Trophoblast cell (in vitro differentiated cells and primary cell): ENCODE measurements at regions not wholly inside any gene's neighbourhood (a gene's known extent, or its start where the extent isn't known, plus 50 kb on each side); places are given as distances from the start of the nearest gene placed in this dataset.

Source experiments
- DNase-seq, 2 donors: peaks; one replicate each; pipeline ENCODE4 v3.0.0-alpha.2; 2016
- H2AFZ ChIP-seq: 2 replicates; pipeline ENCODE4 v1.6.1; 2013; ENCODE audit warnings: low read length, moderate library complexity, mild to moderate bottlenecking; ENCODE audit not compliant: insufficient read depth, poor library complexity
- H2AK5ac ChIP-seq: 2 replicates; pipeline ENCODE4 v1.6.1; 2013; ENCODE audit warnings: mild to moderate bottlenecking, low read length
- H2BK120ac ChIP-seq: 2 replicates; pipeline ENCODE4 v1.6.1; 2013; ENCODE audit warnings: low read length, mild to moderate bottlenecking, moderate library complexity; ENCODE audit not compliant: insufficient read depth, poor library complexity
- H2BK12ac ChIP-seq: 2 replicates; pipeline ENCODE4 v1.6.1; 2013; ENCODE audit warnings: mild to moderate bottlenecking, low read length, moderate library complexity
- H2BK5ac ChIP-seq: 2 replicates; pipeline ENCODE4 v1.6.1; 2013; ENCODE audit warnings: low read length, low read depth, moderate library complexity, mild to moderate bottlenecking; ENCODE audit not compliant: poor library complexity
- H3K14ac ChIP-seq: 2 replicates; pipeline ENCODE4 v1.6.1; 2013; ENCODE audit warnings: mild to moderate bottlenecking, low read length
- H3K18ac ChIP-seq: 2 replicates; pipeline ENCODE4 v1.6.1; 2013; ENCODE audit warnings: mild to moderate bottlenecking, low read length
- H3K23ac ChIP-seq: 2 replicates; pipeline ENCODE4 v1.6.1; 2013; ENCODE audit warnings: low read length
- H3K27ac ChIP-seq: 2 replicates; pipeline ENCODE4 v1.5.1; 2013; ENCODE audit warnings: low read depth, mild to moderate bottlenecking, inconsistent platforms, low read length, moderate library complexity
- H3K27me3 ChIP-seq: 2 replicates; pipeline ENCODE4 v1.6.1; 2013; ENCODE audit warnings: inconsistent platforms, mild to moderate bottlenecking, low read length, moderate library complexity; ENCODE audit not compliant: insufficient read depth
- H3K36me3 ChIP-seq, 2 experiments: 1 replicate in 1 of 2; 2 replicates in 1 of 2; pipeline ENCODE4 v1.6.1; 2013; ENCODE audit warnings: low read length in 2 of 2, mild to moderate bottlenecking in 2 of 2, moderate library complexity in 1 of 2; ENCODE audit not compliant: insufficient read depth in 2 of 2, control insufficient read depth in 1 of 2
- H3K4ac ChIP-seq: 2 replicates; pipeline ENCODE4 v1.6.1; 2013; ENCODE audit warnings: low read depth, mild to moderate bottlenecking, low read length, moderate library complexity
- H3K4me1 ChIP-seq, 2 experiments: 1 replicate in 1 of 2; 2 replicates in 1 of 2; pipeline ENCODE4 v1.6.1; 2013; ENCODE audit warnings: low read length in 2 of 2, mild to moderate bottlenecking in 2 of 2, moderate library complexity in 1 of 2; ENCODE audit not compliant: insufficient read depth in 2 of 2, control insufficient read depth in 1 of 2
- H3K4me2 ChIP-seq: 2 replicates; pipeline ENCODE4 v1.6.1; 2013; ENCODE audit warnings: inconsistent platforms, mild to moderate bottlenecking, low read length, moderate library complexity
- H3K4me3 ChIP-seq: 2 replicates; pipeline ENCODE4 v1.5.1; 2013; ENCODE audit warnings: mild to moderate bottlenecking, low read depth, low read length, inconsistent platforms
- H3K79me1 ChIP-seq: one replicate; pipeline ENCODE4 v1.6.1; 2013; ENCODE audit warnings: low read length
- H3K79me2 ChIP-seq: 2 replicates; pipeline ENCODE4 v1.6.1; 2013; ENCODE audit warnings: low read length, mild to moderate bottlenecking; ENCODE audit not compliant: control insufficient read depth, insufficient read depth, poor library complexity
- H3K9ac ChIP-seq: 2 replicates; pipeline ENCODE4 v1.6.1; 2013; ENCODE audit warnings: mild to moderate bottlenecking, low read length
- H3K9me3 ChIP-seq: 2 replicates; pipeline ENCODE4 v1.6.1; 2013; ENCODE audit warnings: low read depth, mild to moderate bottlenecking, control low read depth, inconsistent platforms, low read length; ENCODE audit not compliant: insufficient read depth
- H4K12ac ChIP-seq: 2 replicates; pipeline ENCODE4 v1.6.1; 2013; ENCODE audit warnings: low read depth, mild to moderate bottlenecking, low read length, moderate library complexity
- H4K8ac ChIP-seq: 2 replicates; pipeline ENCODE4 v1.6.1; 2013; ENCODE audit warnings: low read depth, mild to moderate bottlenecking, low read length, moderate library complexity
- H4K91ac ChIP-seq: one replicate; pipeline ENCODE4 v1.6.1; 2013; ENCODE audit warnings: low read depth, mild to moderate bottlenecking, low read length, moderate library complexity
- WGBS: extraction: QIAGEN DNeasy Blood & Tissue Kit; methylation state at CpG from one replicate; pipeline ENCODE4 v1.1.7; 2013; ENCODE audit warnings: missing lambda C conversion rate; ENCODE audit not compliant: insufficient read length, insufficient coverage; ENCODE audit errors: extremely low coverage; 5-methylcytosine and 5-hydroxymethylcytosine counted together

GRCh38 chr9:24488896-24489295, 56.8 kb downstream of the IZUMO3 start:
- DNase-seq = no peak
- Histone ChIP-seq H3K23ac (no peak overlapping the region), H3K79me2 (no peaks in the 10 kb centered on the region), H3K9ac (no peak overlapping the region), H3K4me3 (no peak overlapping the region), H2AK5ac (no peak overlapping the region), H2AFZ (no peak overlapping the region), H4K12ac (no peak overlapping the region), H2BK120ac (no peak overlapping the region), H3K79me1 (no peaks in the 10 kb centered on the region), H3K36me3 (no peaks in the 10 kb centered on the region), H3K4me1 (no peaks in the 10 kb centered on the region), H3K14ac (no peak overlapping the region), H3K9me3 (no peaks in the 10 kb centered on the region), H4K8ac (no peak overlapping the region), H3K18ac (no peak overlapping the region), H2BK12ac (no peak overlapping the region), H2BK5ac (no peak overlapping the region), H3K4me2 (no peak overlapping the region), H3K27me3 (no peaks in the 10 kb centered on the region), H3K27ac (no peak overlapping the region), H4K91ac (no peak overlapping the region), H3K4ac (no peak overlapping the region)
- no CpG with 5 or more reads among the region's 3 CpGs for WGBS

DNA sequence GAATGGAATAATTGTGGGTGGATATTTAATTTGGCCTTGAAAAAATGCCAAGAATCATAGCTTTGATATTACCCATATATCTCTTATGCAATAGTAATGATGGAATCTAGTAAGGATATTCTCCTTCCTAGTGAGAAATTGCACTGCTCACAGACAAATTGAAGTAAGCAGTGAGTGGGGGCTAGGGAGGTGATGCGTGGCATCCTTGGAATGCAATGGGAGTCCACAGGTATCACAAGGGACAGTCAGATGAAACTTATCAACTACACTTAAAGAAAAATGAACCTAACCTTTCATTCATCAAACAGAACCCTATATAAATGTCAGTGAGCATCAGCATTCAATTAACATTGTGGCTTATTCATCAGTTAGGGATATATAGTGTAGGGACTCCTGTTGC, 57.8 kb downstream of the IZUMO3 start:
- no peak overlapping the region for H4K12ac ChIP-seq
- no peak overlapping the region for H3K27ac ChIP-seq
- H3K18ac ChIP-seq = no peak overlapping the region
- no peak overlapping the region for H4K91ac ChIP-seq
- no peak overlapping the region for H3K4me2 ChIP-seq
- H3K4ac ChIP-seq = no peak overlapping the region
- no peaks in the 10 kb centered on the region for H3K36me3 ChIP-seq
- DNase-seq = no peak
- H2BK12ac ChIP-seq = no peak overlapping the region
- H3K27me3 ChIP-seq = no peaks in the 10 kb centered on the region
- H4K8ac ChIP-seq = no peak overlapping the region
- H3K79me1 ChIP-seq = no peaks in the 10 kb centered on the region
- H2BK5ac ChIP-seq = no peak overlapping the region
- no peaks in the 10 kb centered on the region for H3K4me1 ChIP-seq
- no peaks in the 10 kb centered on the region for H3K9me3 ChIP-seq
- H3K23ac ChIP-seq = no peak overlapping the region
- H3K14ac ChIP-seq = no peak overlapping the region
- WGBS = no CpG with 5 or more reads among the region's 1 CpG
- H3K9ac ChIP-seq = no peak overlapping the region
- H2AK5ac ChIP-seq = no peak overlapping the region
- no peak overlapping the region for H2BK120ac ChIP-seq
- H3K79me2 ChIP-seq = no peaks in the 10 kb centered on the region
- H2AFZ ChIP-seq = no peak overlapping the region
- no peak overlapping the region for H3K4me3 ChIP-seq

DNA sequence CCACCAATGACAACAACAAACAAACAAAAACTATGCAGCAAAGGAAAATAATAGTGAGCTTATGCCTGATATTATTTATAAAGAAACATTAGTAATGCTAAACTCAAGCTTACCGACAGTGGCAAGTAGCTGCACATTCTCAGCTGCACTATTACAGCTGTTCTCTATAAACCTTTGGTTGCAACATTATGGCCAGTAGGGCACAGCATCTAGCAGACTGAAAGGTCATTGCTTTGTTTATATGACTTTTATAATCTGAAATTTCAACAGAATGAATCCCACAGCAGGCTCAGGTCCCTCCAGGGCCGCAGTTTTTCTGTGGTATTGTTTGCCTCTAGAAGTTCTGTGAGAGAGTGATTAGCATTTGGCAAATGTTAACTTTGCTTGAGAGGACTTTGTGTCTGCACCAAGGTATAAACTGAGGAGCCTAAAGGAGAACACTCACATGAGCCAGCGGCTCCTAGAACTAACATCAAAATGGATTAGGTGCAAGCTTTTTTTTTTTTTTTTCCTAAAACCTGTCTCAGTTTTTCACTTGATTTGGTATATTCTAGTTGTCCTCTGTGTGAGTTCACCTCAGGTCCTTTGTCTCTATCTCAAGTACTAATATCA, 58.3 kb downstream of the IZUMO3 start:
- no CpG with 5 or more reads among the region's 3 CpGs for WGBS
- Histone ChIP-seq H3K27me3 (no peaks in the 10 kb centered on the region), H3K14ac (no peak overlapping the region), H4K12ac (no peak overlapping the region), H3K79me2 (no peaks in the 10 kb centered on the region), H4K8ac (no peak overlapping the region), H3K4ac (no peak overlapping the region), H3K9ac (no peak overlapping the region), H3K23ac (no peak overlapping the region), H2BK120ac (no peak overlapping the region), H2BK5ac (no peak overlapping the region), H2AFZ (no peak overlapping the region), H3K79me1 (no peaks in the 10 kb centered on the region), H3K27ac (no peak overlapping the region), H2BK12ac (no peak overlapping the region), H4K91ac (no peak overlapping the region), H3K4me1 (no peaks in the 10 kb centered on the region), H2AK5ac (no peak overlapping the region), H3K18ac (no peak overlapping the region), H3K9me3 (no peaks in the 10 kb centered on the region), H3K4me2 (no peak overlapping the region), H3K36me3 (no peaks in the 10 kb centered on the region), H3K4me3 (no peak overlapping the region)
- DNase-seq = no peak

GRCh38 chr9:24479361-24480059, 66.2 kb downstream of the IZUMO3 start:
- no peak overlapping the region for H4K8ac ChIP-seq
- no peaks in the 10 kb centered on the region for H3K79me1 ChIP-seq
- H4K91ac ChIP-seq = no peak overlapping the region
- H3K23ac ChIP-seq = no peak overlapping the region
- no peak overlapping the region for H3K4me3 ChIP-seq
- no peak overlapping the region for H3K9ac ChIP-seq
- no peaks in the 10 kb centered on the region for H3K36me3 ChIP-seq
- no peaks in the 10 kb centered on the region for H3K9me3 ChIP-seq
- no peaks in the 10 kb centered on the region for H3K79me2 ChIP-seq
- no peak overlapping the region for H3K18ac ChIP-seq
- no peak overlapping the region for H2BK5ac ChIP-seq
- no peak overlapping the region for H4K12ac ChIP-seq
- no CpG with 5 or more reads among the region's 6 CpGs for WGBS
- no peak for DNase-seq
- no peak overlapping the region for H2BK12ac ChIP-seq
- no peaks in the 10 kb centered on the region for H3K4me1 ChIP-seq
- H3K14ac ChIP-seq = no peak overlapping the region
- H3K27me3 ChIP-seq = no peaks in the 10 kb centered on the region
- H3K4me2 ChIP-seq = no peak overlapping the region
- H3K27ac ChIP-seq = no peak overlapping the region
- no peak overlapping the region for H3K4ac ChIP-seq
- H2AK5ac ChIP-seq = no peak overlapping the region
- H2BK120ac ChIP-seq = no peak overlapping the region
- H2AFZ ChIP-seq = no peak overlapping the region
